HG02840 (cell line): ENCODE measurements at regions not wholly inside any gene's neighbourhood (a gene's known extent, or its start where the extent isn't known, plus 50 kb on each side); places are given as distances from the start of the nearest gene placed in this dataset.

Experiments
- ATAC-seq: cut with Tn5 transposase; IDR thresholded peaks from one replicate; pipeline ENCODE4 v1.9.1; 2021; ENCODE audit warnings: mild to moderate bottlenecking, moderate library complexity, moderate number of reproducible peaks; ENCODE audit not compliant: unreplicated experiment, low FRiP score

DNA sequence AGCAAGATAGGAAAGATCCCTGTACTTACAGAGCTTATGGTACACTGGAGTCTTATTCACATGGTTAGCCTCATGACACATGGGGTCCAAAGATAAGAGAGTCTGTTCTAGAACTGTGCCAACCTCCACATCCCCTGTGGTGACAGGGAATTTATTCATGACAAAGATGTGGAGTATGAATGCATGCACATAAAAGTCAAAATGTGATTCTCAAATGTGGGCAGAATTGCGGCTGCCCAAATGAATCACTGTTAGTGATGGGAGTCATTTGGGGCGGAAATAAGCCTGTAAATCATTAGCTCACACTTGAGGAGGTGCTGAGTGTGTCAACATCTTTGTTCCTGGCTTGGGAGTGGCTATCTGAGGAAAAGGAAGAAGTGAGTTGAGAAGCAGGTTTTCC lies 560.6 kb downstream of the SLC4A3 start:
- no peak for ATAC-seq

DNA sequence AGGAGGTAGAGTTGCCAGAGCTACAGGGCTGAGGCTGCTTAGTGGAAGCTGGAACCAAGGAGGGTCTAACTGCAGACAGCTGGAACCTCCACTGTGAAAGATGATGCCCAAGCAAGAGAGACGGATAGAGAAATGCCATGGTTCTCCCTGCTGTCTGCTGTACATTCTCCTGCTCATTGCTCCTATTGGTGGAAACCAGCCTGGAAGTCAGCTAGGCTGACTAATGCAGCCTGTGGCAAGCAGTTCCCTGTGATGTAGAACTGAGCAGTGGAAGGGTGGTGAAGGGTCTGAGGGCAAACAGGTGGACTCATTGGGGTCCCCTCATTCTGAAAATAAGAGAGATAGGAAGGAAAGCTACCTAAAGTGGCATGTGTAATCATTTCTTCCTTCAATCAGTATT lies 563.6 kb downstream of the SLC4A3 start:
- no peak for ATAC-seq

DNA sequence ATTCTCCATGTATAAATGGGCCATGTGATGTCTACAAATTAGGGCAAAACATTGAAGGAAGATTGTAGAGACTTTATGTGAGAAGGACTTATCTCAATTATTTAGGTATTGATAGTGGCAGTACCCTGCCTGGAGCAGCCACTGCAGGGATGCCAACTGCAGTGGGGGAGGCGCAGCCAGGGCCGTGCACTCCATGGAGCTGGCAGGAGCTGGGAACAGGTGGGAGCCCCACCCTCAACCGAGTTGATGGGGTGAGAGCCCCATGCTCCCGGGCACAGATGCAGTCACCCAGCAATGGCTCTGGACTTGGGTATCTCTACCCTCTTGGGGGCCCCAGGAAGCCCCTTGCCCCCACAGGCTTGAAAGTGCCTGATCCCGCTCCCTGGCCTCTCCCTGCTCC lies 564.3 kb downstream of the SLC4A3 start:
- ATAC-seq = no peak

- no peak for ATAC-seq
These were observed 565.7 kb downstream of the SLC4A3 start for GRCh38 chr2:220192994-220193753.

DNA sequence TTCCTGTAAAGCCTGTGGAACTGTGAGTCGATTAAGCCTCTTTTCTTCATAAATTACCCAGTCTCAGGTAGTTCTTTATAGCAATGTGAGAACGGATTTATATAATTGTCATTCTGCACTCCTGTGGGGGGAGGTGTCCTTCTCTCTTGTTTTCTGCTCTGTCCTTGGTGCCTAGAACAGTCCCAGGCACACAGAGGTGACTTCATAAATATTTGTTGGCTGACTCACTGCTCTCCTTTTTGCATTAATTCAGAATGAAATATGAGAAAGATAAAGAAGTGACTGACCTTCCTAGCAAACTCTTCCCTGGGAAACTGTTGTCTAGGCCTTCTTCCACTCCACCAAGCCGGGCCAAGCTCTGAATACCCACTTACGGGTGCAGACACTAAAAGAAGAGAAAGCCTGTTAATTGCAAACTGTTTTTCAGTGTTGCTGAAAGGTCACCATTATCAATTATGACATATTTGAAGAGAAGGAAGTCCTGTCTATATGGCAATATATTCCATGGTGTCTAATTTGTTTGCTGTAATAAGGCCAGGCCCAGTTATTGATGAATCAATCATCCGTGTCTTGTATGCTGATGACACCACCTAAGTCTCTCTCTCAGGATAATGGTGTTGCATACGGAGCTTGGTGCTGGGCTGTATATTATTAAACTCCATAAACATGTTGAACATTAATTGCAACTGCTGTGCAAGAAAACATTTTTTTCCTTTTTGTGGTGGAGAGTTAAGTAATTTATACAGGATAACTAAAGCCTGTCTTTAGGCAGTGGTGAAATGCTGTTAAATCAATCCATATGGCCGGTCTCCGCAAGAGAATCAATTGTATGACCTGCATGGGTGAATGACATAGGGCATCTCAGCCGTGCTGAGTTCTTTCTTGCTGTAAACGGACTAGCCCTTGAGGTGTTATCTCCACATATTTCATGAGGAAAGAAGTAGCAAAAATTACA lies 567.5 kb downstream of the SLC4A3 start:
- no peak for ATAC-seq

DNA sequence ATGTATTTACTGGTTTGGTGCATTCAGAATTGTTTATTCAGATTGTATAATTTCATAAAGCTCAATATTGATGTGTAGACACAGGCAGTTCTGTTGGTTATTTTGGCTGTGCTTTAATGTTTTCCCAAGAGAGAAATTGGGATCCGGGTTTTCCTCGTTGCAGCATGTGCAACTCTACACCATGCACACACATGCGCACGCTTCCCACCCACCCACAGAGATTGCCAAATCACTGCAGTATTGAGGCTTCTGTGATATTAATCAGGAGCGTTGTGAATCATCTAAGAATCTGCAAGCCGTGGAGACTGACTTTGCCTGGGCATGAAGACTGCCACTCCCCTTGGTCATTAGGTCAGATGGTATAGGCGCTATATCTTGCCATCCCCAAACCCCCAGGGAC lies 571.5 kb downstream of the SLC4A3 start:
- no peak for ATAC-seq

- ATAC-seq = no peak
These were observed 574.6 kb downstream of the SLC4A3 start for GRCh38 chr2:220202066-220202465.

DNA sequence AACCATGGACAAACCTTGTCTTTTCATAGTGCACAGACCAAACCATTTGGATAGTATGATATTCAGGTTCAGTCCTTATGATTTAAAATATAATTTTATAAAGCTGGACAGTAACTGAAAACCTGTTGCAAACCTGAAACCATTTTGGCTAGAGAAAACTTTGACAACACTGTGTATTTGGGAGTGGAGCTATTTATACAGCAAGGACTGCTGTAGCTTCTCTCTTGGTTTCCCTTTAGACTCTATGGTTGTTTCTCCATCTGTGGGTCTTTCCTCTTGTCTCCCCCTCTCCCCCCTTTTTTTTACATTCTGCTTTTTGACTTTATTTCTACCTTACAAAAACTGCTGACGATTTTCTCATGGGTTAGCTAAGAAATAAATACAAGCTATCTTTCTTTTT lies 581.7 kb downstream of the SLC4A3 start:
- no peak for ATAC-seq

DNA sequence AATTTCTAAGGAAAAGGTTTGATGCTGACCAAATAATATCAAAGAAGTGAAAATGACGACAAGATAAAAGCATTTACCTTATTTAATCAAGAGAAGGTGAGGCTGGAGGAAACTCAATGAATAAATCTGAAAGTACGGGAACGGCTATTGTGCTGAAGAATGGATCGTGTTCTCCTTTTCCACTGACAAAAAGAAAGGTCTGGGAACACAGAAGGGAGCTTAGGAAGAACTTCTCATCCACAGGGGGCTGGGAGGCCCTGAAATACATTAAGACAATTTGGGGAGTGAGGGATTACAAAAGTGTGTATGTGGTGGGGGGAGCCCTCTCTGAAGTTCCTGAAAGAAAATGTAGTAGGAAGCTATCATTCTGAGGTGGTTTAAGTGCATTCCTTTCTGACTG lies 582.3 kb downstream of the SLC4A3 start:
- no peak for ATAC-seq

- no peak for ATAC-seq
These were observed 585.1 kb downstream of the SLC4A3 start for GRCh38 chr2:220212296-220213080.

DNA sequence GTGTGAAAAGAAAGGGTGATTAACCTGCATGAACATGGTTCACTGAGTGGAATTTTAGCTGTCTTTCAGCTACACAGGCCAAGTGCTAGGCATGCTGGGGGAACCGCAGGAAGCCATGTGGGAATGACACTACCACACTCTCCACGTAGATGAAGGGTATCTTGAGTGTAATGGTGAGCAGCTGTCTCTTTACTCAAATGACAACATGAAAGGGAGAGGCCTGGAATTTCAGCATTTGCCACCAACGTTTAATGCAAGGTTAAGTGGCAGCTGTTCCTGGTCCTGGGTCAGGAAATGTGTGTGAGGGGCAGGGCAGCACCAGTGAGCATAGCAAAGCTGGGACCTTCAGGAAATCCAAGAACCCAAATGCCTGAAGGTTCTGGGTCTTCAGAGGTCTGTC lies 588.4 kb downstream of the SLC4A3 start:
- ATAC-seq = no peak

DNA sequence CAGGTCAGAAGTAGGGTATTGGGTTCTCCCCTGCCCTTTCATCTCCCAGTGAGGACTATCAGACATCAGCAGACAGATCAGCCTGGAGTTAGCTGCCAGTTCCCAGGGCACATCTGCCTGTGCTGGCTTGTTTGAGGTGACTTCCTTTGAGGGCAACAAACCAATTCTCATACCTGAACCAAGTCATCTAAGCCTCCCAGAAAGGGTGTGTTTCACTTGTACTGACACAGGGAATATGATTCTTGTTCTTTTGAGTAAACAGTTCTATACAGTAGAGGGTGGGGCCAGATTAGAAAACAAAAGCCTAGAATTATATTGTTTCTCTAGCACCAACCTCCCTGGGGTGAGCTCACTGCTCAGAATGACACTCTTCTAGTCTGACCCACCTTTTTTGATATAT lies 591.9 kb downstream of the SLC4A3 start:
- ATAC-seq = no peak

DNA sequence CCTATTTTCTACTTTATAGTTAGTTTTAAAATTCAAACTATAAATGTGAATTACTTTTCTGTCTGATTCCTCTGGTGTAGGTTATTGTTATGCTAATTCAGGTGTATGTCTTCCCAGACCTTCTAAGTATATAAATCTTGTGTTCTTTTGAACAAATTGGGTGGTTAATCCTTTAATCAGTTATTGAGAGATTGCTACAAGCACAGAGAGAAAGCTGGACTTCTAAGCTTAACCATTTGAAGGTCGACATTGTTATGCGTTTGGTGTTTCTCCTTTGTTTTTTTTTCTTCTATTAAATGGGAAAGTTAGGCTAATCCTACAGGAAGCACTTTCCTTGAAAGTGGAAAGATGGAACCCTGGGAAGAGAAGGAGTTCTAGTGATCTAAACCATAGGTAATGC lies 592.6 kb downstream of the SLC4A3 start:
- ATAC-seq = no peak

- ATAC-seq = no peak
These were observed 594.6 kb downstream of the SLC4A3 start for GRCh38 chr2:220221992-220222391.

DNA sequence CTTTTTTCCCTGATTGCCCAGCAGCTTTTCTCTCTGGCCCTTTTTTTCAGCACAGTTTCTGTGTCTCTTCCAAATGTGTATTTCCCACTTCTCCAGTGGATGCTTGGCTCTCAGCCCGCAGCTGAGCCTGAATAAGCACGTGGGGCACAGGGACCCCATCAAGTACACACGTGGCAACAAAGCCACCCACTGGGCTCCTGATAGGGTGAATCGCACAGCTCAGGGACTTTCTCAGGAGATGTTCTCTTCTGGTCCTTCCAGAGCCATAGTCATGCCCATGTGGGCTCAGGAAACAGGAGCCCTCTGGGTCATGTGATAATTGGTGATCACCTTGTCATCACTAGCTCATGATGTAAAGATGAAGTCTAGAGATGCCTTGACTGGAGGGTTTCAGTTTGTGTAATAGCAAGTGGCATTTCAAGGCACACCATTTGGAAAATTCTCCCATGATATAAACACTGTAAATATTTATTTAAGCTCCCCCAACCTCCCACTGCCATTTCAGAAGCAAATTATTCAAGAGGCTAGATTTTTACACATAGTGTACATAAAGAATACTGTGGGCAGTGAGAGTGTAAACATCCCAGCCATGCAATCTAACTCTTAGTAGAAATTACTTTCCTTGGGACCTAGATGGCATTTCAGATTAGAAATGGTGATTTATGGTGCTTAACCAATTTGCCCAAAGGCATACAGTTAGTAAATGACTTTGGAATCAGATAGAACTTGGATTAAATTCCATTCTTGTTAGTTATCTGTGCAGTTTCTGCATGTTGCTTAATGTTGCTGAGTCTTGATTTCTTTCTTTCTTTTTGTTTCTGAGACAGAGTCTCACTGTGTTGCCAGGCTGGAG lies 597.5 kb downstream of the SLC4A3 start:
- no peak for ATAC-seq

DNA sequence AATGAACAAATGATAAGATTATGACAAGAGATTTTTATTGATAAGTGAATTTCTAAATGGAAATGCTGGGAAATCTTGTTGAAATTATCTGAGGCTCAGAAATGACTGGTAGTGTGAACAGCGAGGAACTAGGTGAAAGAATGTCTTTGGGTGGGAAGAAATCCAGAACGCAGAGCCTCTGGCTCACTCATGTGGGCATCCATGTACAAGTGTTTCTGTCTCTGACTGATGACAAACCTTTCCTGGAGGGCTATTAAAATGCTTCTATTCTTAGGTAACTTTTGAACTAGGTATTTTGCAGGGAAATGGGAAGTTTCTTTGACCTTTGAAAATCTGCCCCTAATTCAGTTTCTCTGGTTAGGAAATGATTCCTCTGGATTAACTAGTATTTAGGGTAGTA lies 598.6 kb downstream of the SLC4A3 start:
- ATAC-seq = no peak

DNA sequence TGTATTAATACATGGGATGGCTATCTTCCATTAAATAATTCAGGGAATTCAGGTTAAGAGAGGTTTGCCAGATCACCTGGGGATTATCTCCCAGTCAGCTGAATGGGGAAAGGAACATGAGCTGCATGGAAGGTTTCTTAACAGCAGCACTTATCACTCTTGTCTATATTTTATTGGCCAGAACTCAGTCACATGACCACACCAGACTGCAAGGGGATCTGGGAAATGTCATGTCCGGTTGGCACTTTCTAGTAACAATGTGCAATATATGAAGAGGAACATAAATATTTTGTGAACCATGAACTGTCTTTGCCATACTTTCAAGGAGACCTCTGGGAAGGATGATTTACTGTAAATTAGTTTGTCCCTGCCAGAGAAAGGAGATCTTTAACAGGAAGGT lies 599.1 kb downstream of the SLC4A3 start:
- ATAC-seq = no peak

DNA sequence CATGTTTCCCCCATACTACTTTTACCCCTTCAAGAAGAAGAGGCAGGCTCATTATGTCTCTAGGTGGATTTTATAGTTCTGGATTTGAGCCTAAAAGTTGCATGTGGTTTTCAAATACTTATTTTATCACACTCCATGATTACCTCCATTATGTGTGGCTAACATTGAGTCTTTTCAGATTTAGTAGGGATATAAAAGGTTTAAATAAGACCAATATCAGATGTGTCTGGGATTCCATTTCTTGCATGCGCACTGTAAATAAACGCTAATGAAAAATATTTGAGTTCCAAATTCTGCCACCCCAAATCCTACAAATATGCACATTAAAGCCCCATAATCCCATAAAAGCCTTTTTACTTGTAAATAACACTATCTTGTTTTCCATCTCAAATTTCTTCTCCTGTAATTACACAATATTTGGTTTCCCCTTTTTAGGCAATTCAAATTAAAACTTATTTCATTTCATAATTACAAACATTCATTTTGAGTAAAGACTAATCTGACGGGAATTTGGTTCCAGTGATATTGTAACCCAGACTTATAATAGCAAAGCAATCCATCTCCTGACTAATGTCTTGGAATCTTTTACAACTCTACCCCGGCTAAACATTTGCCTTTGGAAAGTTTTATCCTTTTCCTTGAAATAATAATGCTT lies 600.0 kb downstream of the SLC4A3 start:
- no peak for ATAC-seq

DNA sequence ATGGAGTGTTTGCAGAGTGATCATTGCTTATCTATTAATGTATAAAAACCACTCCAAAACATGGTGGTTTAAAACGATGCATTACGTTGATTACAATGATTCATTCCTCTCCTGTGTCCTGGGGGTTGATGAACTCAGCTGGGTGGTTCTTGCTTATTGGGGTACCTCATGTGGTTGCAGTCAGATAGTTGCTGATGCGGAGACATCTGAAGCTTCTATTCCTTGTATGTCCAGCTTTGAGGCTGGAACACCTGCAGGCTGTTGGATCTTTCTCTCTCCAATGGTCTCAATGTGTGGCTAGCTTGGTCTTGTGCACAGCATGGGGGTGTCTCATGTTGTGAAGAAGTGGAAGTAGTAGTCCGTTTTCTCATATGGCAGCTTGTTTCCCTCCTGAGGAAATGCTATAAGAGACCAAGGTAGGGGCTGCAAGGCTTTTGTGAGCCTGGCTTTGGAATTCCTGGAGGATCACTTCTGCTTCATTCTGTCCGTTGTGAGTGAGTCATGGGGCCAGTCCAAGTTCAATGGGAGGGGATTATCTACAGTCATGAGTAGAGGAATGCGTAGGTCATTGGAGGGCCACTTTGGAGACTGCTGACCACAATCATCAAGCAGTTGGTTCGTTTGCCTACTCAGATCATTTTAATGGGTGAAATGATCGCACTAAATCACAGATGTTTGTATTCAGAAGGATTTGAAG lies 601.0 kb downstream of the SLC4A3 start:
- ATAC-seq = no peak
